ENCODE measurements at regions not wholly inside any gene's neighbourhood (a gene's known extent, or its start where the extent isn't known, plus 50 kb on each side); places are given as distances from the start of the nearest gene placed in this dataset.
"Not testable (repeated sequence)": the region's sequence is repeated elsewhere in the genome, so short reads cannot be mapped to it uniquely, and the experiment has no call there.

DNA sequence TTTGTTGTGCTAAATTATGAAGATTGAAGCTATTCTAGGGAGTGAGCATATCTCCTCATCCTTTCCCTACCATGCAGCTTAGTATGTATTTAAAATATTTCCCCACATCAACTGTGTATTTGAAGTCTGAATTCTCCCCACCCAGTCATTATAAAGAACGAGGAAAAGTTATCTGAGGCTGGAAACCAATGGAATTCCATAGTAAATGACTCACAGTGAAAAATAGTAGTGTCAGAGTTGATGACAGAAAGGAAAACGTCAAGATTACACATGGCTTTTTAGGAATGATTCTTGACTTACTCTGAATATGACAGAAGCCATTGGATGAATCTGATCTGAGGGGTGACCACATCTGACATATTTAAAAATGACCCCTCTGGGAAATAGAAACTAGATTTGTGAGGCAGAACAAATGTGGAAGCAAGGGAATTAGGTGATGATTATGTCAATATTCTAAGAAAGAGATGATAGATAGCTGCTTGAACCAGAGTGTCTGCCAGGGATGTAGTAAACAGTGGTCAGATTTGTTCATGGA is 1768.9 kb upstream of the CDH9 start:
- no peak for DNase-seq (ENCODE audit: low read depth in 4 of 4, low spot score in 2 of 4)

GRCh38 chr5:28799035-28799434 is 1760.6 kb upstream of the CDH9 start:
- not testable (repeated sequence) for DNase-seq (ENCODE audit: low read depth in 4 of 4, low spot score in 2 of 4)

- DNase-seq (ENCODE audit: low read depth in 4 of 4, low spot score in 2 of 4): no peak
Observed at GRCh38 chr5:28788954-28789353, 1750.6 kb upstream of the CDH9 start.

- DNase-seq (ENCODE audit: low read depth in 4 of 4, low spot score in 2 of 4): no peak
Observed at GRCh38 chr5:28780083-28780692, 1741.8 kb upstream of the CDH9 start.

GRCh38 chr5:28779161-28779754 is 1740.9 kb upstream of the CDH9 start:
- no peak for DNase-seq (ENCODE audit: low read depth in 4 of 4, low spot score in 2 of 4)

GRCh38 chr5:28770307-28770706 is 1731.9 kb upstream of the CDH9 start:
- no peak for DNase-seq (ENCODE audit: low read depth in 4 of 4, low spot score in 2 of 4)

GRCh38 chr5:28766565-28767158 is 1728.3 kb upstream of the CDH9 start:
- peak in 1 of 4 donors; percentile 27 for DNase-seq (ENCODE audit: low read depth in 4 of 4, low spot score in 2 of 4)

DNA sequence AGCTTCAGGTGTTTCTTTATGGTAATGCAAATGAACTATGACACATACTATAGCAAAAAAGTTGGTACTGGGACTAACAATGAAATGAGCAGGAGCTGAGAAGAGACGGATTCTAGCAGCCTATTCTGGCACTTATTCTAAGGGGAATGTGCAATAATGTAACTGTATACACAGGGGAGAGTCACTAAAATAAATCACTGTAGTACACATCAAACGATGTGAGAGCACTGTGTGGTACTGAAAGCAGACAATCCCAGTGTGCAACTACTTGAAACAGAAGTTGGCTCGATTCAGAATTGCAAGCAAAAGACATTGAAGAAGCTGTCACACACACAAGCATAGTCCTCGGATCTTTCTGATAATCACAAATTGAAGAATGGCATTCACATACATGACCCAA is 1713.0 kb upstream of the CDH9 start:
- DNase-seq (ENCODE audit: low read depth in 4 of 4, low spot score in 2 of 4): no peak

- no peak for DNase-seq (ENCODE audit: low read depth in 4 of 4, low spot score in 2 of 4)
Observed at GRCh38 chr5:28750251-28750650, 1711.9 kb upstream of the CDH9 start.

DNA sequence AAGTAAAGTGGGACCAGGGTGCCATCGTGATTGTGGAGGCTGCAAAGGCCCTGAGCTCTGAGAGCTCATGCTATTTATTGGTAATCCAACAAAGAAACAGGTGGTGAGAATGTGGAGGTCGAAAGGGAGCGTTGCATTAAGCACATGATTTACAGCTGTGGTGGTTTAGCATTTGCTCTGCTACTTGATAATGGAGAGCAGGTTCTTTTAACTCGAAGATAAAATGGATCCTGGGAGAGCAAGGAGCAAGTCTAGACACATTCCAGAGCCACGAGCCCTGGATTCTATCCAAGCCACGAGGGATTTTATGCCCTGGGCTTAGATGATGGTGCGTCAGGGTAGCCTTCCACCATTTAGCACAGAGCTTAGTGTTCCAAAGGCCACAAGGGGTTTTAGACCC is 1710.1 kb upstream of the CDH9 start:
- DNase-seq (ENCODE audit: low read depth in 4 of 4, low spot score in 2 of 4): no peak

DNA sequence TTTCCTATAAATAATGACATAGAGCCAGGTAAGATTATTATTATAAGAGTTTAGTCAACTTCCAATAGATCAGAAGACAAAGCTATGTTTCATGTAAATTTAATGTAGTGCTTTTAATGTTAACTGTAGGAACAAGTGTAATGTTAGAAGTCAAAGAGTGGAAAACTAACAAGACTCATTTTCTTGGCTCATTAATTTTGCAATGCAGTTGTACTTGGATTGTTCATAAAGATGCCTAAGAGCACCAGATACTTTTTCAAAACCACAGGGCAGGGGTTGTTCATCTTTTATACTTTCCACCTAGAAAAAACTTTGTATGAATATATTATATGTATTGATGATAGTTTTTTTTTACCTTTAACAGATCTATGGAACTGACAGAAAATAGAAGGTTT is 1705.3 kb upstream of the CDH9 start:
- no peak for DNase-seq (ENCODE audit: low read depth in 4 of 4, low spot score in 2 of 4)

DNA sequence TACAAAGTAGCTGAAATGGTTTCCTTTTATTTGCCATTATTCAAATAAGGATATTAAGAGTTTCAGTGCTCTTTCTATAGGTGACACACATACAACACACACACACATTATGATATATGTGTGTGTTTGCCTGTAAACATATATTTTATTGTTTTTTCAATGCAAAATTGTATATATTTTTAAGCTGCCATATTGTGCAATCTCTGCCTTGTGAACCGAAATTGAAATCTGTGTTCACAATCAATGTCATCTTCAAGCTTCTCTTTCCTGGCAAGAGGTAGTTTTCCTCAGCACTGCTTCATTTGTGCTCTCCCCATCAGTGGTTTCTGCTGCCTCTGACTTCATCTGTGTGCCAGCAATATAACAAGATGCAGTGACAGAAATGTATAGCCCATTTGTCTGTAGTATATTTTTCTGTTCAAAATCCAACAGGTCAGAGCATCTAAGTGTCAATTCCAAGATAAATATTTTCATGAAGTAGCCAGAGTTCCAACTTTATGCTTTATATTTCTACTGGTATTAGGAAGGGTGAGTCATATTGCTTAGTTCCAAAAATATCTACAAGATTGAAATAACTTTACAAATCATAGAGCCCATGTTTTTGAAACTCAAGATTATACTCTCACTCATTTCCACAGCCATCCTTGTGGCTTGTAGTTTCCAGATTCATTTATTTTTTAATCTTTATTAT is 1704.8 kb upstream of the CDH9 start:
- DNase-seq (ENCODE audit: low read depth in 4 of 4, low spot score in 2 of 4): no peak

DNA sequence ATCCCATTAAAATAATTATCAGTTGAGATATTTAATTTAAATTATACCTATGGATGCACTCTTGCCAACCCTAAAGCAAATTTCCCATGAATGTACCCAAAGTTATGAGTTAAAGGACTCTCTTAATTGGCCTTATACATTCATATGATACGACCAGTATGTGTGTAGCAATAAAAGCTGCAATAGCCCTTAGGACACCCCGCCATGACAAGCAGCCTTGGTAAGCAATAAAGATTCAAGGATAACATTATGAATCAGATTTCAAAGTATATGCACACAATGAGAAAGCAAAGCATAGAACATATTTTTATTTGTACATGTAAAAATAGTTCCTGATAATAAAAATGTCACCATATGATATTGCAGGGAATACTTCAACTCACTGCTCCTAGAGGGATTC is 1699.3 kb upstream of the CDH9 start:
- no peak for DNase-seq (ENCODE audit: low read depth in 4 of 4, low spot score in 2 of 4)

DNA sequence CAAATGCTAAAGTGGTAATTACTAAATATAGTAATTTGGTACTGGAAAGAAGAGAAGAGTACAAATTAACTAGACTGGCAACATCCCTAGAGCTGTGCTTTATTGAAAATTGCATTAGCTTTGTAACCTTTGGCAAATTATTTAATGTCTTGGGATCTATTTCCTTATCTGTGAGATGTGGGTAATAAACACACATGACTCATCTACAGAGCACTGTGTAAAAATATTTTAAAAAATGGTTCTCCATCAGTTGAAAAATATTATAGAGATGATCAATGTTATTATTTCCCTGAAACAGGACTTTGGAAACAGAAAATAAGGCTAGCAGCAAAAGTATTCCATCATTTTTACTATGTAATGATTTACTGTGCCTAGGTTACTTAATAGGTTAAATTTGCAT is 1698.8 kb upstream of the CDH9 start:
- no peak for DNase-seq (ENCODE audit: low read depth in 4 of 4, low spot score in 2 of 4)

DNA sequence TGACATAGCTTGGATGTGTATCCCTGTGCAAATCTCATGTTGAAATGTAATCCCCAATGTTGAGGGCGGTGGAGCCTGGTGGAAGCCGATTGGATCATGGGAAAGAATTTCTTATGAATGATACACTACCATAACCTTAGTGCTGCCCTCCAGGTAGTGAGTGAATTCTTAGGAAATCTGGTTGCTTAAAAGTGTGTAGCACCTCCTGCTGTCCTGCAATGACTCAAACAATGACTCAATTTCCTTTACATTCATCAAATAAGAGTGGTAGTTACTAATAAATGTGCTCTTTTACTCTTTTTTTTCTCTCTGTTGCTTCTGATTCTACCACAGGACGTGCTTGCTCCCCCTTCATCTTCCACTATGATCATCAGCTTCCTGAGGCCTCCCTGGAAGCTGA is 1696.0 kb upstream of the CDH9 start:
- DNase-seq (ENCODE audit: low read depth in 4 of 4, low spot score in 2 of 4): no peak

GRCh38 chr5:28729067-28729466 is 1690.7 kb upstream of the CDH9 start:
- no peak for DNase-seq (ENCODE audit: low read depth in 4 of 4, low spot score in 2 of 4)

- no peak for DNase-seq (ENCODE audit: low read depth in 4 of 4, low spot score in 2 of 4)
Observed at GRCh38 chr5:28726815-28727214, 1688.4 kb upstream of the CDH9 start.

DNA sequence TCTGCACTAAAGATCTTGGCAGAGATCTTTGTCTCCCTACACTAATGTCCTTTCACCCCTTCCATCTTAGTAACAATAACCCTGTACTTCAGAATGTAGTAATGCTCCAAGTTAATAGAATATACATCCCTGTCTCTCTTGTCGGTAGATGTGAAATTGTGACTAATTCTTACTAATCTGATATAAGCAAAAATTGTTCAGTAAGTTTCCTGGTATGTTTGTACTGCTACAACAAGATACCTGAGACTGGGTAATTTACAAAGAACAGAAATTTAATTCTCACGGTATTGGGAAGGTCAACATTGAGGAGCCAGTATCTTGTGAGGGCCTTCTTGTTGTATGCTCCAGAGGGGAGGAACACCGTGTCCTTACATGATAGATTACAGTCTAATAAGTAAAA is 1686.6 kb upstream of the CDH9 start:
- DNase-seq (ENCODE audit: low read depth in 4 of 4, low spot score in 2 of 4): no peak

GRCh38 chr5:28714907-28715698 is 1676.7 kb upstream of the CDH9 start:
- no peak for DNase-seq (ENCODE audit: low read depth in 4 of 4, low spot score in 2 of 4)

GRCh38 chr5:28710360-28710759 is 1672.0 kb upstream of the CDH9 start:
- no peak for DNase-seq (ENCODE audit: low read depth in 4 of 4, low spot score in 2 of 4)

GRCh38 chr5:28708472-28708871 is 1670.1 kb upstream of the CDH9 start:
- DNase-seq (ENCODE audit: low read depth in 4 of 4, low spot score in 2 of 4): no peak

Measured in left renal cortex interstitium (tissue), 4 donors.